Progenitor cell of endocrine pancreas (in vitro differentiated cells): ENCODE measurements at regions not wholly inside any gene's neighbourhood (a gene's known extent, or its start where the extent isn't known, plus 50 kb on each side); places are given as distances from the start of the nearest gene placed in this dataset.

Source experiments
- DNase-seq: peaks from one replicate; pipeline ENCODE4 v3.0.0; 2021; ENCODE audit warnings: low spot score; ENCODE audit not compliant: unreplicated experiment
- H3K27ac Mint-ChIP-seq: 2 replicates; pipeline ENCODE4 v1.8.0; 2021; ENCODE audit warnings: mild to moderate bottlenecking, moderate library complexity, mixed read lengths
- H3K27me3 Mint-ChIP-seq: 2 replicates; pipeline ENCODE4 v1.8.0; 2021; ENCODE audit warnings: mixed read lengths
- H3K36me3 Mint-ChIP-seq: 2 replicates; pipeline ENCODE4 v1.8.0; 2022; ENCODE audit warnings: mixed read lengths; ENCODE audit not compliant: insufficient read depth
- H3K4me1 Mint-ChIP-seq: 2 replicates; pipeline ENCODE4 v1.8.0; 2021; ENCODE audit warnings: low read depth, mixed read lengths
- H3K4me3 Mint-ChIP-seq: 2 replicates; pipeline ENCODE4 v1.8.0; 2021; ENCODE audit warnings: low read depth, mild to moderate bottlenecking, moderate library complexity, mixed read lengths
- H3K9me3 Mint-ChIP-seq: 2 replicates; pipeline ENCODE4 v1.8.0; 2021; ENCODE audit warnings: low read depth, mixed read lengths
- CTCF ChIP-seq: fragments of 200-600 bp; sonication (generic); IDR thresholded peaks from one replicate; pipeline ENCODE4 v1.5.0; 2021; ENCODE audit warnings: antibody characterized with exemption, mild to moderate bottlenecking; ENCODE audit not compliant: unreplicated experiment

- H3K9me3 Mint-ChIP-seq: peaks cover 4% of the 10 kb centered on the region
- no peaks in the 10 kb centered on the region for H3K36me3 Mint-ChIP-seq
- TF ChIP-seq CTCF: no peak
These were observed 359.1 kb downstream of the QKI start for GRCh38 chr6:163773646-163774045.

GRCh38 chr6:163772701-163773100, 358.2 kb downstream of the QKI start:
- no peaks in the 10 kb centered on the region for H3K36me3 Mint-ChIP-seq
- no peak for DNase-seq
- no peak for TF ChIP-seq CTCF
- H3K27me3 Mint-ChIP-seq: peaks cover 6% of the 10 kb centered on the region
- peaks cover 2% of the 10 kb centered on the region for H3K4me1 Mint-ChIP-seq
- no peak overlapping the region for H3K4me3 Mint-ChIP-seq
- peaks cover 5% of the 10 kb centered on the region for H3K9me3 Mint-ChIP-seq
- H3K27ac Mint-ChIP-seq: no peak overlapping the region

More at GRCh38 chr6:163773646-163774045, 359.1 kb downstream of the QKI start:
- DNase-seq: no peak
- Mint-ChIP-seq H3K4me1 (peaks cover 2% of the 10 kb centered on the region), H3K27ac (no peak overlapping the region), H3K4me3 (no peak overlapping the region), H3K27me3 (peaks cover 9% of the 10 kb centered on the region)

- H3K4me3 Mint-ChIP-seq: no peak overlapping the region
- TF ChIP-seq CTCF: no peak
- H3K27me3 Mint-ChIP-seq: peaks cover 2% of the 10 kb centered on the region
- DNase-seq: no peak
- no peak overlapping the region for H3K27ac Mint-ChIP-seq
- H3K4me1 Mint-ChIP-seq: no peaks in the 10 kb centered on the region
- peaks cover 5% of the 10 kb centered on the region for H3K9me3 Mint-ChIP-seq
- H3K36me3 Mint-ChIP-seq: no peaks in the 10 kb centered on the region
These were observed 356.7 kb downstream of the QKI start for GRCh38 chr6:163771180-163771579.

- H3K4me1 Mint-ChIP-seq: no peaks in the 10 kb centered on the region
- H3K27me3 Mint-ChIP-seq: peaks cover 2% of the 10 kb centered on the region
- no peak overlapping the region for H3K4me3 Mint-ChIP-seq
- H3K27ac Mint-ChIP-seq: no peak overlapping the region
- peaks cover 5% of the 10 kb centered on the region for H3K9me3 Mint-ChIP-seq
- no peaks in the 10 kb centered on the region for H3K36me3 Mint-ChIP-seq
- no peak for DNase-seq
- TF ChIP-seq CTCF: no peak
These were observed 354.4 kb downstream of the QKI start for GRCh38 chr6:163768905-163769304.

- Mint-ChIP-seq H3K9me3 (peaks cover 5% of the 10 kb centered on the region), H3K27me3 (peaks cover 2% of the 10 kb centered on the region), H3K27ac (no peak overlapping the region), H3K36me3 (no peaks in the 10 kb centered on the region), H3K4me1 (no peaks in the 10 kb centered on the region), H3K4me3 (no peak overlapping the region)
- no peak for TF ChIP-seq CTCF
- no peak for DNase-seq
These were observed 352.4 kb downstream of the QKI start for GRCh38 chr6:163766936-163767335.
